ENCODE measurements at regions not wholly inside any gene's neighbourhood (a gene's known extent, or its start where the extent isn't known, plus 50 kb on each side); places are given as distances from the start of the nearest gene placed in this dataset.
"Not testable (repeated sequence)": the region's sequence is repeated elsewhere in the genome, so short reads cannot be mapped to it uniquely, and the experiment has no call there.

GRCh38 chr5:128735656-128736055 is 197.6 kb upstream of the FBN2 start:
- H3K9me3 ChIP-seq (ENCODE audit: control insufficient read depth, low read length); H3K27me3 ChIP-seq (ENCODE audit: control insufficient read depth, insufficient read depth); H3K4me1 ChIP-seq (ENCODE audit: control insufficient read depth, insufficient read depth, low read length); intact Hi-C loops (cut with DNase I); ATAC-seq; DNase-seq; H3K4me3 ChIP-seq (ENCODE audit: low read length); H3K27ac ChIP-seq (ENCODE audit: low read length): not testable (repeated sequence)
- WGBS: 92% methylated on average over 4 of the region's 4 CpGs

DNA sequence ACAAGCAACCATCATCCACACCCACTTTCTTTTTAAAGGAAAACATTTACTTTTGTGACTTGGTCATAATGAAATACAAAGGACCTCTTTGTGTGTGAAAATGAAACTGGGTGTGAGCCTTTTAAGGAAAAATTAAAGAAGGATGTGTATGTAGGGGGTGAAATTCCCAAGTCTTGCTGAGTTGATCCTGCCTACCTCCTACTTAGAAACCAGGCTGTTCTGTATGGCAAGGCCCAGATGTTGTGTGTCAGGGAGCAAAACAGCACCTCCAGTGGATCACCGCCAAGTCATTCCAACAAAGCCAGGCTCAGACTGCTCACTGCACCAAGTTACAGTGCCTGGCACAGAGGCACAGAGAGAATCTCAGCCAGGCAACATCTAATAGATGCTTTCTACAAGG is 198.5 kb upstream of the FBN2 start:
- no peak overlapping the region for H3K4me3 ChIP-seq (ENCODE audit: low read length)
- DNase-seq: peak in 2 of 3 donors; percentile 49 to 73
- H3K27ac ChIP-seq (ENCODE audit: low read length): no peak overlapping the region
- H3K9me3 ChIP-seq (ENCODE audit: control insufficient read depth, low read length): no peaks in the 10 kb centered on the region
- 85% methylated on average over 1 of the region's 1 CpG for WGBS
- H3K4me1 ChIP-seq (ENCODE audit: control insufficient read depth, insufficient read depth, low read length): no peaks in the 10 kb centered on the region
- H3K27me3 ChIP-seq (ENCODE audit: control insufficient read depth, insufficient read depth): no peaks in the 10 kb centered on the region
- ATAC-seq: peak; percentile 49 to 79
- intact Hi-C loops (cut with DNase I): no loop called here

GRCh38 chr5:128749136-128749898 is 211.3 kb upstream of the FBN2 start:
- DNase-seq (no peak), ATAC-seq (no peak)
- WGBS: 33% methylated on average over 11 of the region's 11 CpGs
- Histone ChIP-seq H3K27ac (ENCODE audit: low read length) (no peak overlapping the region), H3K9me3 (ENCODE audit: control insufficient read depth, low read length) (no peaks in the 10 kb centered on the region), H3K27me3 (ENCODE audit: control insufficient read depth, insufficient read depth) (no peaks in the 10 kb centered on the region), H3K4me1 (ENCODE audit: control insufficient read depth, insufficient read depth, low read length) (no peaks in the 10 kb centered on the region), H3K4me3 (ENCODE audit: low read length) (no peak overlapping the region)
- intact Hi-C loops (cut with DNase I): no loop called here

GRCh38 chr5:128750155-128750554 is 212.1 kb upstream of the FBN2 start:
- H3K27ac ChIP-seq (ENCODE audit: low read length): no peak overlapping the region
- no peaks in the 10 kb centered on the region for H3K27me3 ChIP-seq (ENCODE audit: control insufficient read depth, insufficient read depth)
- no peaks in the 10 kb centered on the region for H3K9me3 ChIP-seq (ENCODE audit: control insufficient read depth, low read length)
- intact Hi-C loops (cut with DNase I): no loop called here
- DNase-seq (no peak), ATAC-seq (peak in 1 of 2 donors; percentile 11)
- H3K4me1 ChIP-seq (ENCODE audit: control insufficient read depth, insufficient read depth, low read length): no peaks in the 10 kb centered on the region
- H3K4me3 ChIP-seq (ENCODE audit: low read length): no peak overlapping the region
- 52% methylated on average over 1 of the region's 1 CpG for WGBS

DNA sequence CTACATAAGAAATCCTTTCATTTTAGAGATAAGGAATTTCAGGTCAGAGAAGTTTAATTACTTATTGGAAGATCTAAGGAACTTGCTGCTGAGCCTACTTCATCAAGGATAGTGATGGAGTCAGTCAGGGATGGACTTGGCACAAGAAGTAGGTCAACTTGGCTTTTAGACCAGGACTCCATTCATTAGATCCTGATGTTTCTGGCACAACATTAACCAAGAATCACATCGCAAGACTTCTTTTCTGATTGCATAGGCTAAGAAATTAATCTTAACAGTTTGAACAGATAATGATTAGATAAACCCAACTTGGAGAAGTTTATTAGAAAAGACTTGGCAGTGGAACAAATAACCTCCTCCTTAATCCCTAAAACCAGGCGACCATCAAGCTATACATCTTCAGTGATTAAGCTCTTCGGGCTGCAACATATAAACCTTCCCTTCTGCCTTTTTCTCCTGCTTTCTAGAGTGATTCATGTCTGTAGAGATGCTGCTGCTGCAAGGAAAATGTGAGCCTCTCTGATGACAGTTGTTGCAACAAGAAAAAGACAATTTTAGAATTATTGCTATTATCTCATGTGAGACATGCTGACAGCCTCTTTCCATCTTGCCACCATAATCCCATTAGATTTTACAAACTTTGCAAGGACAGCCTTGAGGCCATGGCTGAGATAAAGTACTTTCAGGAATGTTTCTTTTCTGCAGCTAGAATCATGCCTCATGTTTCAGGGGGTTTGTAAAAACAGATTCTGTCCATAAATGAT is 207.9 kb upstream of the SLC27A6 start:
- Histone ChIP-seq H3K9me3 (ENCODE audit: control insufficient read depth, low read length) (no peaks in the 10 kb centered on the region), H3K4me3 (ENCODE audit: low read length) (no peak overlapping the region), H3K27ac (ENCODE audit: low read length) (no peak overlapping the region), H3K27me3 (ENCODE audit: control insufficient read depth, insufficient read depth) (no peaks in the 10 kb centered on the region), H3K4me1 (ENCODE audit: control insufficient read depth, insufficient read depth, low read length) (no peaks in the 10 kb centered on the region)
- DNase-seq (no peak), ATAC-seq (no peak)
- intact Hi-C loops (cut with DNase I): no loop called here
- WGBS: 66% methylated on average over 3 of the region's 3 CpGs

DNA sequence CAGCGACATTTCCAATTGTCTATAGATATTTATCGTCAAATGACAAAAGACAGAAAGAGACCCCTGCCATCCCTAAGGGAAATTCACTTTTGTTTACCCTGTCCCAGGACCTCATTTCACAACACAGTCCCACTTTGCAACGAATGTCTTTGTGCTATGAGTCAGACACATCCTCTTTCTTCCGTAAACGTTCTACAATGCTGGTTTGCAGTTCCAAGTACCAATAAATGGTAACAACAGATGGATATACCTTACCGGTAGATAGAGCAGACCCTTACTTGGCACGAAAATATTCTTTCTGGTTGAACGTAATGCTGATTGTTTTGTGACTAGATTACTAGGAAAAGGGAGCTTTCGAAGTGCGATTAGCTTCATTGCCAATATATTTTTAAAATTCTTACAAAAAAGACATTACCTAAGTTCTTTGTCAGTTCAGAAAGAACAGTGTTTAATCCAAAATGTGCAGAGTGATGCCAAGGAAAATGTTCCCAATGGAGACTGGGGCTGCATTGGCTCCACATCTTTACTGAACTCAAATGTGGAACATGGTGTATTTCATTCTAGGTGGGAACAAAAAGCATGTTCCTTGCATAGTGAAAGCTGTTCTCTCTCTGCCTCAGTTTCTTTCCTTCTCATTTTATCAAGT is 202.5 kb upstream of the SLC27A6 start:
- no peaks in the 10 kb centered on the region for H3K4me1 ChIP-seq (ENCODE audit: control insufficient read depth, insufficient read depth, low read length)
- H3K9me3 ChIP-seq (ENCODE audit: control insufficient read depth, low read length): no peaks in the 10 kb centered on the region
- intact Hi-C loops (cut with DNase I): no loop called here
- no peak for ATAC-seq
- H3K4me3 ChIP-seq (ENCODE audit: low read length): no peak overlapping the region
- no peak for DNase-seq
- no peak overlapping the region for H3K27ac ChIP-seq (ENCODE audit: low read length)
- no peaks in the 10 kb centered on the region for H3K27me3 ChIP-seq (ENCODE audit: control insufficient read depth, insufficient read depth)
- WGBS: 59% methylated on average over 10 of the region's 10 CpGs

DNA sequence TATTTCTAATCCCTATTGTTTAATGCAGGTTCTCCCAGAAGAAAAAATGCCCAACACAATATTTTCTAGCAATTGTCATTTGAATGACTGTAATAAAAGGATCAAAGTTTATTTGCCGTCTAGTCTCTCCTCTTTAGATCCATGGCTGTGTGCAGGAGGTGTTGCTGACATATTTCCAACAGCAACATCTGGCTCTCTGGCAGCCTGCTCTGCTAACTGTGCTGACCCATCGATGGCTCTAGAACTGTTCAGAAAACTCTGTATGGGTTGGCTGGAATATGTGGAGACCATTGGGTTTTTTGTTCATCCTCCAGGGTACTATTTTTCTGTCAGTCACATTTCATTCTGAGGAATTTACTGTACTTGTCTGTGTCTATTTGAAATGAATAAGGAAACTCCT is 202.0 kb upstream of the SLC27A6 start:
- peak in 2 of 3 donors; percentile 12 to 62 for DNase-seq
- H3K9me3 ChIP-seq (ENCODE audit: control insufficient read depth, low read length): no peaks in the 10 kb centered on the region
- H3K4me3 ChIP-seq (ENCODE audit: low read length): no peak overlapping the region
- H3K27ac ChIP-seq (ENCODE audit: low read length): no peak overlapping the region
- WGBS: 25% methylated on average over 2 of the region's 2 CpGs
- no peaks in the 10 kb centered on the region for H3K4me1 ChIP-seq (ENCODE audit: control insufficient read depth, insufficient read depth, low read length)
- intact Hi-C loops (cut with DNase I): no loop called here
- peak in 1 of 2 donors; percentile 47 for ATAC-seq
- H3K27me3 ChIP-seq (ENCODE audit: control insufficient read depth, insufficient read depth): no peaks in the 10 kb centered on the region

- intact Hi-C loops (cut with DNase I): no loop called here
- no peaks in the 10 kb centered on the region for H3K27me3 ChIP-seq (ENCODE audit: control insufficient read depth, insufficient read depth)
- no peak overlapping the region for H3K27ac ChIP-seq (ENCODE audit: low read length)
- H3K4me1 ChIP-seq (ENCODE audit: control insufficient read depth, insufficient read depth, low read length): no peaks in the 10 kb centered on the region
- DNase-seq: peak; percentile 37 to 84 (median 76)
- 47% methylated on average over 4 of the region's 4 CpGs for WGBS
- no peak overlapping the region for H3K4me3 ChIP-seq (ENCODE audit: low read length)
- ATAC-seq: peak; percentile 53 to 77
- no peaks in the 10 kb centered on the region for H3K9me3 ChIP-seq (ENCODE audit: control insufficient read depth, low read length)
Observed at GRCh38 chr5:128764601-128765310, 200.5 kb upstream of the SLC27A6 start.

DNA sequence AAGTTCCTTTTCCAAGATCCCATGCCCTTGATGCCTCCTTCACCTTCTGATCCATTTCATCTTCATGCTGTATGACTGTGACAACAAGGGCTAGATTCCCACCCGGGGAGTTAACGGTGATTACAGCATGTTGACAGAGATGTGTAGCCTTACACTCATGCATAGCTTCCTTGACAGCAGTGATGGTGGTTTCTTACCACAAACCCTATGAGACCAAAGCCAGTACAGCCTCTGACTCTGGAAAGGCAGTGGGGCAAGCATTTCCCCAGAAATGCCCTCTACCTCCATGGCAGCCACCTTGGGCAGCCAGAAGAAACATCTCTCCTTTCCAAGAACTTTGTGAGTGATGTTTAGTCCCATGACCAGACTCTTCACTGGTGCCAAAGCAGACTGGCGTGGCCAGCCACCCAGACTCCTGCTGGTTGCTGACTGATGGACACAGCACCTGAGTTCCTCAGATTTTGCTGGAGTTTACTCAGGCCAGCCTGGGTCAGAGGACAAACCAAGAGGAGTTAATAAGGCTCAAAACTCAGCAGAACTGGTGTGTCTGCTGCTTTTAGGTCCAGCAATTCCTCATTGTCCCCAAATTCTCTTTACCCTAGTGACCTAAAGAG is 199.7 kb upstream of the SLC27A6 start:
- ATAC-seq: no peak
- intact Hi-C loops (cut with DNase I): no loop called here
- peak in 1 of 3 donors; percentile 21 for DNase-seq
- Histone ChIP-seq H3K4me3 (ENCODE audit: low read length) (no peak overlapping the region), H3K4me1 (ENCODE audit: control insufficient read depth, insufficient read depth, low read length) (no peaks in the 10 kb centered on the region), H3K9me3 (ENCODE audit: control insufficient read depth, low read length) (no peaks in the 10 kb centered on the region), H3K27me3 (ENCODE audit: control insufficient read depth, insufficient read depth) (no peaks in the 10 kb centered on the region), H3K27ac (ENCODE audit: low read length) (no peak overlapping the region)
- 88% methylated on average over 3 of the region's 3 CpGs for WGBS

GRCh38 chr5:128766406-128766805 is 198.9 kb upstream of the SLC27A6 start:
- no peaks in the 10 kb centered on the region for H3K9me3 ChIP-seq (ENCODE audit: control insufficient read depth, low read length)
- H3K4me3 ChIP-seq (ENCODE audit: low read length): no peak overlapping the region
- DNase-seq: no peak
- H3K4me1 ChIP-seq (ENCODE audit: control insufficient read depth, insufficient read depth, low read length): no peaks in the 10 kb centered on the region
- no peaks in the 10 kb centered on the region for H3K27me3 ChIP-seq (ENCODE audit: control insufficient read depth, insufficient read depth)
- WGBS: 82% methylated on average over 2 of the region's 2 CpGs
- no peak for ATAC-seq
- H3K27ac ChIP-seq (ENCODE audit: low read length): no peak overlapping the region
- intact Hi-C loops (cut with DNase I): no loop called here
